C1 segment of cervical spinal cord (tissue), 14 donors: ENCODE measurements at regions not wholly inside any gene's neighbourhood (a gene's known extent, or its start where the extent isn't known, plus 50 kb on each side); places are given as distances from the start of the nearest gene placed in this dataset.
"Not testable (repeated sequence)": the region's sequence is repeated elsewhere in the genome, so short reads cannot be mapped to it uniquely, and the experiment has no call there.

Experiments used
- DNase-seq, 14 donors: peaks; one replicate each; lab custom pipeline; 2025; lab: John Stamatoyannopoulos, UW

DNA sequence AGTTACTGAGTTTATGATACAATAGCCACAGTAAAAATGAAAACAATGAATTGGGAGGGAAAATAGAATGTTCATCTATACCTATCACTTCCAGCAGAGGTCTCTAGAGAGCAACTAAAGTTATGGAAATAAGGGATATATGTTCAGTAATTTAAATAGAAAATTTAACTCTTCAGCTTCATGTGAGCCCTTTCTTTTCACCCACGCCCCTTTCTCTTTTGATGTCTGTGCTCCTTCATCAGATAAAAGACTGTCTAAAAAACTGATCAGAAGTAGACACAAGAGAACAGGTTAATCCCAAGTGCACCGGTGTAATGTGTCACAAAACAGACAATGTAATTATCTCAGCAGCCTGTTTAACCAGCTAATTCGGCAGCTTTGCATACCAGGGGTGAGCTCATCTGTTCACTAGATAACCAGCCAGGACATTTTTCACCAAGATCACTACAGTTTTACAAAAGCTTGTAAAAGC lies 238.5 kb upstream of the ERBB4 start:
- DNase-seq, result peak in 1 of 14 donors; percentile 6

DNA sequence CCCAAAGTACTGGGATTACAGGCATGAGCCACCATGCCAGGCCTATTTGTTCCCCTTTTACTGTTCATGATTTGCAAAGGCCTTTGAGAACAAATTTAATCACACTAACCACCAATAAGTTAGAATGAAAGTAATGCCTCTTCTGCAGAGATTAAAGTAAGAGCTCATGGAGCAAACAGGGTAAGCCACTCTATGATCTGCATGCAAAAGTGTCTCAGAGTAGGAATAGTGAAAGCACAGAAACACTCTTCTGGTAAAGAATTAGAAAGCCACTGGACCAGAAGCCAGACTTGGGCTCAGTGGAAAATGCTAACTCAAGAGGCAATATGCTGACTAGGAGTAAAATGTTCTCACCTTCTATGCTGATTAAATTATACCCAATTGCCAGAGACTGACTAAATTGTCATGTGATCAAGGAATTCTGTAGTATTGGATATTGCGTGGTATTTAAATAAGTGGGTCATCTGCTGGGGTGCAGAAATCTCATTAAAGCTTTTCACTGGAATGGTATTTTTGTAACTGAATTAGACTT lies 235.3 kb upstream of the ERBB4 start:
- DNase-seq, result no peak

DNA sequence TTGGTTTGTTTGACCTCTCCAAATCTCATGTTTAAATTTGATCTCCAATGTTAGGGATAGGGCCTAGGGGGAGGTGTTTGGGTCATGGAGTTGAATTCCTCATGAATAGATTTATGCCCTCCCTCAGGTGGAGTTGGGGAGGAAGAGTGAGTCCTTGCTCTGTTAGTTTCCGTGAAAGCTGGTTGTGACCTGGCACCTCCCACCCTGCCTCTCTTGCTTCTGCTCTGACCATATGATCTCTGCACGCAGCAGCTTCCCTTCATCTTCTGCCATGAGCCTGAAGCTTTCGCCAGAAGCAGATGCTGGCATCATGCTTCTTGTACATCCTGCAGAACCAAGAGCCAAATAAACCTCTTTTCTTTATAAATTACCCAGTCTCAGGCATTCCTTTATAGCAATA lies 231.6 kb upstream of the ERBB4 start:
- no peak for DNase-seq

- DNase-seq, result no peak
Measured at GRCh38 chr2:212766921-212767320, 228.3 kb upstream of the ERBB4 start.

- DNase-seq, result no peak
Measured at GRCh38 chr2:212752730-212753351, 214.2 kb upstream of the ERBB4 start.

GRCh38 chr2:212745359-212745758 lies 206.8 kb upstream of the ERBB4 start:
- DNase-seq, result no peak

DNA sequence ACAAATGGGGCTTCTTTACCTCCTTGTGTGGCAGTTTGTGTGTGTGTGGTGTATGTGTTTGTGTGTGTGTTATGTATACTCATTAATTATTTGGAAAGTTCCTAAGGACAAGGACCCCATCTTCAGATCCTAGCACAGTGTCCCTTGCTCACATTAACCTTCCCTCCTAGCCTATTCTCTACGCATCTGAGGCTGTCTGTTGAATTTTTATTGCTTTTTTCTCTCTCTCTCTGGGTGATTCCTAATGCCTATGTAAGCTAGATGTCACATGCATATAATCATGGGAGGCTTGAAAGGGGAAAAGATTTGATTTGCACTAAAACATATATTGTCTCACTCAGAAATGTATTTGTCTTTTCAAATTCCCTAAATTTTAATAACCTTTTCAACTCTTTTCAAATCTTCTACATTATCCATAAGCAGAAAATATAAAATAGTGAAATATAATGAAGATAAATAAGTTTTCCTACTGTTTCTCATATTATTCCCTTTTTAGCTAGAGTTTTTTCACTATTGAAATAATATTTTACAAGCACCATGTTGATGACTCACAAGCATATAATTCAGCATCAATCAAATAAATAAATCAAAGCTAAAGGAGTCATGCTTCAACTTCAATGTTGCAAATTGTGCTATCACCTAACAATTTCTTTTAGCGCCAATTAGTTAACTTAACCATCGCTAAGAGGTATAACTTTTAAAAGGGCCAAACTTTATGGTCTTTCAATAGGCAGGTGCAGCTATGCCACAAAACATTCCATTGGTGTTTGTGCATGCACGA lies 199.0 kb upstream of the ERBB4 start:
- no peak for DNase-seq

DNA sequence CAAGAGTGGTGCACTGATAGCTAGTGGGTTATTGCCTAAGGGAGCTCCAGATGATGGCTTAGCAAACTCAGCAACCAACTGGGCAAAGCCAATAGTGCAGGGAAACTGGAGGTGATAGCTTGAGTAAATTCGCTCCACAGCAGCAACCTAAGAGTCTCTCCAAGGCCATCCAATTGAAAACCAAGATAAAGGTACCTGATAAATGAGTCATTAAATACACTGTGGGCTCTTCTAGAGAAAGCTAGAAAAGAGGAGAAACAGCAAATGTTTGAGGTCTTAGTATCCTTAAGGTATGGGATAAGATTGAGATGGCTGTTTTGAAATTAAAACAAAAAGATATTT lies 197.8 kb upstream of the ERBB4 start:
- no peak for DNase-seq

- peak in 1 of 14 donors; percentile 33 for DNase-seq
Measured at GRCh38 chr2:212733273-212733672, 194.7 kb upstream of the ERBB4 start.

GRCh38 chr2:212732860-212733259 lies 194.3 kb upstream of the ERBB4 start:
- no peak for DNase-seq

- no peak for DNase-seq
Measured at GRCh38 chr2:212730994-212731393, 192.4 kb upstream of the ERBB4 start.

DNA sequence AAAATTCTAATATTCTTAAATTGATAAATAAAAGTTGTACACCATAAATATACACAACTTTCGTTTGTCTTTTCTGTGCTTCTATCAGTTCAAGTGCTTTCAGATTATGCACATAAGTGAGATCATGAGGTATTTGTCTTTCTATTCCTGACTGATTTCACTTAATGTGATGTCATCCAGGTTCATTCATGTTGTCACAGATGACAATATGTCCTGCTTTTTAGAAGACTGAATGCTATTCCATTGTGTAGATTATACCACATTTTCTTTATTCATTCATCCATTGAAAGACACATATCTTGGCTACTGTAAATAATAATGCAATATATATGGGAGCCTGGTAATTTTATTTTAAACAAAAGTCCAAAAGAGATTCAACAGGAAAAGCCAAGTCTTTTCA lies 190.1 kb upstream of the ERBB4 start:
- DNase-seq, result no peak

- no peak for DNase-seq
Measured at GRCh38 chr2:212727751-212728150, 189.1 kb upstream of the ERBB4 start.

DNA sequence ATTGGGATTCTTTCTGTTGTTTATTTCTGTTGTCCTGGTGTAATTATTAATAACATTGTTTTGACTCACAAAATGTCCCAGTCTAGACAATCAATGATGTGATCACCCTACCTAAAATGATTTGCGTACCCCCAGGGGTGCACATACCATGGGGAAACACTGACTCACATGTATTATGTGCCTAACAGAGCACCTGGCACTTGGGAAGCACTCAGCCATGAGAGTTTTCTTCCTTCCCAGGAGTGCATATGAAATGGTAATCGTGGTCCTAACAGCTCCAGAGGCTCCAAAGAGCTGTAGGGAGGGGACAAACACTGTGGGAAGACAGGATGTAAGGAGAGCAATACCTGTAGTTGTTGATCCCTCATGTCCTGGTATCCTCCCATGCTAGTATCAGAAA lies 187.8 kb upstream of the ERBB4 start:
- no peak for DNase-seq

DNA sequence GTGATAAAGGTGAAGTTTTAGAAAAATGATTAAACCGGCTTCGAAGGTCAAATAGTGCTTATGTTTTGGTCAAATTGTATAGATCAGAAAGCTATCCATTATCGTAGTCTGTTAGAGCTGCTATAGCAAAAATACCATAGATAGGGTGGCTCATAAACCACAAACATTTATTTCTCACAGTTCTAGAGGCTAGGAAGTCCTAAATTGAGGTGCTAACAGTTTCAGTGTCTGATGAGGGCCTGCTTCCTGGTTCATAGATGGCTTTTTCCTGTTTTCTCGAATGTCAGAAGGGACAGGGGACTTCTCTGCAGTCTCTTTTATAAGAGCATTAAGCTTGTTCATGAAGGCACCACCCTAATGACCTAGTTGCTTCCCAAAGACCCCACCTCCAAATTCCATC lies 186.6 kb upstream of the ERBB4 start:
- no peak for DNase-seq

DNA sequence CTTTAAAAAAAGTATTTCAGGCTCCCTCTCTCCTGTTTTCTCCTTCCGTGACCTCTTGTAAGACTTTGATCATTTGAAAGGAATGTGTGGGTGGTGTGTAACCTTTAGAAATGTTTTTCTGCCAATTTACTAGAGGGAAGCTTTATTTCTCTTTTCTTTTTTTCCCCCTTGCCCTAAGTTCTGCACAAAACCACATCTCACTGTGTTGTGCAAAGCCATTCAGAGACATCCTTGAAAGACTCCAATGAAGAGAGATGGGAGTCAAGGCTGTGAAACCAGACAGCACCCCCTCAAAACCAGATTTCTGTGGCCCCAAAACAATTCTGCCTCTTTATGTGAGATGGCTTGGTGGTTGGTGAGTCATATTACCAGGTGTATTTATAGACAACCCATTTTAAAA lies 184.6 kb upstream of the ERBB4 start:
- no peak for DNase-seq

DNA sequence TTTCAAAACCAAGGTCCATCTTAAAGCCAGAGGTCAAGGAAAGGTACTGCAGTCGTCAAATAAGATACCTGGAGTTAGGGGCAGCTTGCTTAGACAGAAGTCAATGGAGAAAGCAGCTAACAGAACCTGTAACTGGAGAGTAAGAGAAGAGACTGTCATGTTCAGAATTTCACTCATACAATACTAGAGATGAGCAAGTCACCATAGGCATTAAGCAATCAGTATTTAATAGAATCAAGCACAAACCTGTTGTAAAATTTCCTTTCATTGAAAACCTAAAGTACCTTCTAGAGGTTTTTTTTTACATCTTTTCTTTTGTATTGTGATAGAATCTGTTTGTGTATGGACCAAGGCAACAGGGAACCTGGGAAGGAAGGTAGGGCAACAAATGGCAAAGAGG lies 183.4 kb upstream of the ERBB4 start:
- DNase-seq, result no peak

- no peak for DNase-seq
Measured at GRCh38 chr2:212721026-212721451, 182.4 kb upstream of the ERBB4 start.

DNA sequence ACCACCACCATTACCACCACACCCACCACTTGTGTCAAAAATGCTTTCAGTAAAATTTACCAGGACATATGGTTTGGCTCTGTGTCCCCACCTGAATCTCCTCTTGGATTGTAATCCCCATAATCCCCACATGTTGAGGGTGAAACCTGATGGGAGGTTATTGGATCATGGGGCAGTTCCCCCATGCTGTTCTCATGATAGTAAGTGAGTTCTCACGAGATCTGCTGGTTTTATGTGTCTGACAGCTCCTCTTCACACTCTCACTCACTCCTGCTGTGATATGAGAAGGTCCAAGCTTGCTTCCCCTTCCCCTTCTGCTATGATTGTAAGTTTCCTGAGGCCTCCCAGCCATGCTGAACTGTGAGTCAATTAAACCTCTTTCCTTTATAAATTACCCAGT lies 176.8 kb upstream of the ERBB4 start:
- DNase-seq, result not testable (repeated sequence)

DNA sequence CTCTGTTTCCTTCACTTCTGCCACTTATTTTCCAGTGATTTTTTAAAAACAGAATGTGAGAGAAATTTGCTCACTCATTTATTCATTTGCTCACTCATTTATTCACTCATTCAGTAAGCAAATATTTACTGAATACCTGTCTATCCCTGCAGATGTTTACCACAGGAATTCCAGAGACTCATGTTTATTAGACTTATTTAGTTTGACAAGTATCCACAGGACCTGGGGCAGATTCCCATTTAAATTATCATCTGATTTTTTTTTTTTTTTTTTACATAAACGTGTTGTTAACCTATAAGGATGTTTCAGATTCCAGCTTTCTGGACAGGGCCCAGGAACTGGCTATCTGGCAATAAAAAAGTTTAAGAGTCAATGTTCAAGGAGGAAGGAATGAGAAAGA lies 175.1 kb upstream of the ERBB4 start:
- no peak for DNase-seq

GRCh38 chr2:212712991-212713390 lies 174.4 kb upstream of the ERBB4 start:
- DNase-seq, result no peak

- DNase-seq, result no peak
Measured at GRCh38 chr2:212712466-212712865, 173.9 kb upstream of the ERBB4 start.

DNA sequence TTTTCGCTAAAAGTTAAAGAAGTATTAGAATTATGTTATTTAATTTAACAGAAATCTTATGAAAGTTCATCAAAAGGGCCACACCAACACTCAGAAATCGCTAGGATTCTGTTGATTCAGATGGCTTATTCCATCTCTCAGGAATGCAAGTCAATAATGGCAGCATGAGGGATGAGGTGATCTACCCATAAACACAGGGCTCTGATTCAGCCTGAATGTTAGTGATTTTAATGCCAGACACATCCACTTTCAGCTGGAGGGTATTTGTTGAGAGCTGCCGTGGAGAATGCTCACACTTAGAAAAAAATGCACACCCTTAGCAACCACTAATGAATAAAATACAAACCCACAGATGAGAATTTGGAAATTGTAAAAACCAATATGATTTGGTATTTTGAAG lies 173.3 kb upstream of the ERBB4 start:
- no peak for DNase-seq
